ENCODE measurements at regions not wholly inside any gene's neighbourhood (a gene's known extent, or its start where the extent isn't known, plus 50 kb on each side); places are given as distances from the start of the nearest gene placed in this dataset.
"Not testable (repeated sequence)": the region's sequence is repeated elsewhere in the genome, so short reads cannot be mapped to it uniquely, and the experiment has no call there.

DNA sequence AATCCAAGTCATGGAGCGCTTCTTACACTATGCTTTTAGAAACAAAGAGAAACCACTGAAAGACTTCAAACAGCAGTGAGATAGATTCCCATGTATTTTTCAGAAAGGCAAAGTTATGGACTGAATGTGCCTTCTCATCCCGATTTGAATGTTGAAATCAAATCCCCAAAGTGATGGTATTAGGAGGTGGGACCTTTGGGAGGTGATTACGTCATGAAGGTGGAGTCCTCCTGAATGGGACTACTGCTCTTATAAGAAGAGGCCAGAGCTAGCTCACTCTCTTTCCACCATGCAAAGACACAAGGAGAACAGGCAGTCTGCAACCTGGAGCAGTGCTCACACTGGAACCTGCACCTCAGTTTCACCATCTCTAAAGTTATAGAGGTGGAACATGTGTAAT lies 1279.8 kb downstream of the GATA3 start:
- Histone ChIP-seq H3K4ac (ENCODE audit: low read depth, low read length) (no peak overlapping the region), H3K9me3 (ENCODE audit: insufficient read depth, low read depth, low read length) (no peaks in the 10 kb centered on the region), H3K4me1 (ENCODE audit: control insufficient read depth in 1 of 2, insufficient read depth in 2 of 2, low read length in 2 of 2) (no peaks in the 10 kb centered on the region), H3K23ac (ENCODE audit: low read length) (no peak overlapping the region), H2BK120ac (ENCODE audit: insufficient read depth, low read length, poor library complexity) (no peak overlapping the region), H3K9ac (ENCODE audit: low read length) (no peak overlapping the region), H3K79me2 (ENCODE audit: control insufficient read depth, insufficient read depth, low read length, poor library complexity) (no peaks in the 10 kb centered on the region), H4K91ac (ENCODE audit: low read depth, low read length) (no peak overlapping the region), H3K27ac (ENCODE audit: low read depth, low read length) (no peak overlapping the region), H3K27me3 (ENCODE audit: insufficient read depth, low read length) (no peaks in the 10 kb centered on the region), H3K4me2 (ENCODE audit: low read length) (no peak overlapping the region), H3K79me1 (ENCODE audit: low read length) (no peaks in the 10 kb centered on the region), H4K12ac (ENCODE audit: low read depth, low read length) (no peak overlapping the region), H2AK5ac (ENCODE audit: low read length) (no peak overlapping the region), H3K14ac (ENCODE audit: low read length) (no peak overlapping the region), H3K18ac (ENCODE audit: low read length) (no peak overlapping the region), H3K4me3 (ENCODE audit: low read depth, low read length) (no peak overlapping the region), H2BK5ac (ENCODE audit: low read depth, low read length, poor library complexity) (no peak overlapping the region), H3K36me3 (ENCODE audit: control insufficient read depth in 1 of 2, insufficient read depth in 2 of 2, low read length in 2 of 2) (no peaks in the 10 kb centered on the region), H2BK12ac (ENCODE audit: low read length) (no peak overlapping the region), H4K8ac (ENCODE audit: low read depth, low read length) (no peak overlapping the region), H2AFZ (ENCODE audit: insufficient read depth, low read length, poor library complexity) (no peak overlapping the region)
- no CpG with 5 or more reads among the region's 3 CpGs for WGBS (ENCODE audit: extremely low coverage, insufficient coverage, insufficient read length)
- no peak for DNase-seq

DNA sequence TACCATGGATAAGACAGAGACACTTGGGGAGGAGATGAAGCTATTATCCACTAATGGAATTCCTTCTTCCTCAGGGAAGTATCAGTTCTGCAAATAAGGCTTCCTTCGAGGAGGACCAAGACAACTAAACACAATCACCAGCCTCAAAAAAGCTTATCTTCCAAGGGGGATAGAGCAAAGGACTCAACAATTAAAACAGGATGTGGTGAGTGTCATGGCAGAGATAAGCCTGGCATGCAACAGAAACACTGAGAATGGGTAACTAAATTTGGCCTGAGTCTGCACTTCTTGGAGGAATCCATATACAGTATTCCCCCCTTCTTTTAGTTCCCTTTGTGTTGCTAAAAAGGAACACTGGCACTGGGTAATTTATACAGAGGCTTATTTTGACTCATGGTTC lies 1285.2 kb downstream of the GATA3 start:
- Histone ChIP-seq H3K14ac (ENCODE audit: low read length) (no peak overlapping the region), H2BK12ac (ENCODE audit: low read length) (no peak overlapping the region), H3K9ac (ENCODE audit: low read length) (no peak overlapping the region), H2BK120ac (ENCODE audit: insufficient read depth, low read length, poor library complexity) (no peak overlapping the region), H4K12ac (ENCODE audit: low read depth, low read length) (no peak overlapping the region), H3K18ac (ENCODE audit: low read length) (no peak overlapping the region), H2BK5ac (ENCODE audit: low read depth, low read length, poor library complexity) (no peak overlapping the region), H3K23ac (ENCODE audit: low read length) (no peak overlapping the region), H3K4me2 (ENCODE audit: low read length) (no peak overlapping the region), H3K4ac (ENCODE audit: low read depth, low read length) (no peak overlapping the region), H3K9me3 (ENCODE audit: insufficient read depth, low read depth, low read length) (no peaks in the 10 kb centered on the region), H3K27ac (ENCODE audit: low read depth, low read length) (no peak overlapping the region), H3K4me1 (ENCODE audit: control insufficient read depth in 1 of 2, insufficient read depth in 2 of 2, low read length in 2 of 2) (no peaks in the 10 kb centered on the region), H4K8ac (ENCODE audit: low read depth, low read length) (no peak overlapping the region), H4K91ac (ENCODE audit: low read depth, low read length) (no peak overlapping the region), H3K79me2 (ENCODE audit: control insufficient read depth, insufficient read depth, low read length, poor library complexity) (no peaks in the 10 kb centered on the region), H3K4me3 (ENCODE audit: low read depth, low read length) (no peak overlapping the region), H3K27me3 (ENCODE audit: insufficient read depth, low read length) (no peaks in the 10 kb centered on the region), H2AK5ac (ENCODE audit: low read length) (no peak overlapping the region), H3K79me1 (ENCODE audit: low read length) (no peaks in the 10 kb centered on the region), H2AFZ (ENCODE audit: insufficient read depth, low read length, poor library complexity) (no peak overlapping the region), H3K36me3 (ENCODE audit: control insufficient read depth in 1 of 2, insufficient read depth in 2 of 2, low read length in 2 of 2) (no peaks in the 10 kb centered on the region)
- no CpG with 5 or more reads among the region's 1 CpG for WGBS (ENCODE audit: extremely low coverage, insufficient coverage, insufficient read length)
- DNase-seq: no peak

DNA sequence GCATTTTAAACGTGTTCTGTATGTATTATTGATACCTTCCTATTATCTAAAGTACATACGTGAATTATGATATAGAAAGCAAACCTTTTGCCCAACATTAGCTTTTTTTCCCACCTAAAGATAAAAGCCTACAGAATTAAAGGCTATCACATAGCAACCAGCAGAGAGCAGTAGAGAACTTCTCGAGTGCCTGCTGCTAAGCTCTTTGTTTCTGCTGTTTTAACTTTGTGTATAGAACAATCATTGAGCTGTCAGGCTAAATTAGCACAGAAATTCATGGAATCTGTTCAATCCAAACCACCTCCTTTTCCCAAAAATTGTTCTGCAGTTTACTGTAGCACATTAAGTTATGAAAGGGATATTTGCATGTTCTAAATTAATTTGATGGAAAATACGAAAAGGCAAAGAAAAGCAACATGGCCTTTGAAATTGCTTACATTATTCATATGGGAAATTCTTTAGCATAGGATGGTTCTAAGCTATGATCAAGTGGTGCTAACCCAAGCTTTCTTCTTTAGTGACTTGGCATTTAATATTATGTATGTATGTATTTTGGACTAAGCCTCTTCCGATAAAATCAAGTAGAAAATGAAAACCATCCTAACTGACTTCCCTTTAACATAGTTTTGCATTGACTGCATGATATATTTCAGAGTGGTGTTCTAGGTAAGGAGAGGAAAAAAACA lies 1288.5 kb downstream of the GATA3 start:
- Histone ChIP-seq H3K79me1 (ENCODE audit: low read length) (no peaks in the 10 kb centered on the region), H4K8ac (ENCODE audit: low read depth, low read length) (no peak overlapping the region), H3K79me2 (ENCODE audit: control insufficient read depth, insufficient read depth, low read length, poor library complexity) (no peaks in the 10 kb centered on the region), H3K9ac (ENCODE audit: low read length) (no peak overlapping the region), H2BK12ac (ENCODE audit: low read length) (no peak overlapping the region), H3K4ac (ENCODE audit: low read depth, low read length) (no peak overlapping the region), H3K4me3 (ENCODE audit: low read depth, low read length) (no peak overlapping the region), H3K14ac (ENCODE audit: low read length) (no peak overlapping the region), H2BK120ac (ENCODE audit: insufficient read depth, low read length, poor library complexity) (no peak overlapping the region), H3K4me1 (ENCODE audit: control insufficient read depth in 1 of 2, insufficient read depth in 2 of 2, low read length in 2 of 2) (no peaks in the 10 kb centered on the region), H4K91ac (ENCODE audit: low read depth, low read length) (no peak overlapping the region), H3K27me3 (ENCODE audit: insufficient read depth, low read length) (no peaks in the 10 kb centered on the region), H3K23ac (ENCODE audit: low read length) (no peak overlapping the region), H3K18ac (ENCODE audit: low read length) (no peak overlapping the region), H3K36me3 (ENCODE audit: control insufficient read depth in 1 of 2, insufficient read depth in 2 of 2, low read length in 2 of 2) (no peaks in the 10 kb centered on the region), H4K12ac (ENCODE audit: low read depth, low read length) (no peak overlapping the region), H3K27ac (ENCODE audit: low read depth, low read length) (no peak overlapping the region), H3K9me3 (ENCODE audit: insufficient read depth, low read depth, low read length) (no peaks in the 10 kb centered on the region), H3K4me2 (ENCODE audit: low read length) (no peak overlapping the region), H2AK5ac (ENCODE audit: low read length) (no peak overlapping the region), H2BK5ac (ENCODE audit: low read depth, low read length, poor library complexity) (no peak overlapping the region), H2AFZ (ENCODE audit: insufficient read depth, low read length, poor library complexity) (no peak overlapping the region)
- WGBS (ENCODE audit: extremely low coverage, insufficient coverage, insufficient read length): no CpG with 5 or more reads among the region's 5 CpGs
- peak in 1 of 2 donors; percentile 67 for DNase-seq

DNA sequence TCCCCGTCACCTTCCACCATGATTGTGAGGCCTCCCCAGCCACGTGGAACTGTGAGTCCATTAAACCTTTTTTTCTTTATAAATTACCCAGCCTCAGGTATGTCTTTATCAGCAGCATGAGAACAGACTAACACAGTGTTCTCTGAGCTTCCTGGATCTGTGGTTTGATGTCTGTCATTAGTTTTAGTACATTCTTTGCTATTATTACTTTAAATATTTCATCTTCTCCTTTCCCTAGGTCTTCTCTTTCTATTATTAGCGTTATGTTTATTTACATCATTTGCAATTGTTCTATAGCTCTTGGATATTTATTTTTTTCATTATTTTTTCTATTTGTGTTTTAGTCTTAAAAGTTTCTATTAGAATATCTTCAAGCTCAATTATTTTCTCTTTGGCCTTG lies 1293.4 kb downstream of the GATA3 start:
- not testable (repeated sequence) for H3K4me3 ChIP-seq (ENCODE audit: low read depth, low read length); H3K4me1 ChIP-seq (ENCODE audit: control insufficient read depth in 1 of 2, insufficient read depth in 2 of 2, low read length in 2 of 2); H3K79me1 ChIP-seq (ENCODE audit: low read length); H2BK12ac ChIP-seq (ENCODE audit: low read length); H2AK5ac ChIP-seq (ENCODE audit: low read length); H3K4me2 ChIP-seq (ENCODE audit: low read length); H3K79me2 ChIP-seq (ENCODE audit: control insufficient read depth, insufficient read depth, low read length, poor library complexity); H2BK120ac ChIP-seq (ENCODE audit: insufficient read depth, low read length, poor library complexity); H2BK5ac ChIP-seq (ENCODE audit: low read depth, low read length, poor library complexity); H3K23ac ChIP-seq (ENCODE audit: low read length); H2AFZ ChIP-seq (ENCODE audit: insufficient read depth, low read length, poor library complexity); H3K27ac ChIP-seq (ENCODE audit: low read depth, low read length); H4K12ac ChIP-seq (ENCODE audit: low read depth, low read length); H3K36me3 ChIP-seq (ENCODE audit: control insufficient read depth in 1 of 2, insufficient read depth in 2 of 2, low read length in 2 of 2); H3K18ac ChIP-seq (ENCODE audit: low read length); H3K9ac ChIP-seq (ENCODE audit: low read length); H4K8ac ChIP-seq (ENCODE audit: low read depth, low read length); H3K14ac ChIP-seq (ENCODE audit: low read length); DNase-seq; H4K91ac ChIP-seq (ENCODE audit: low read depth, low read length); H3K9me3 ChIP-seq (ENCODE audit: insufficient read depth, low read depth, low read length); H3K4ac ChIP-seq (ENCODE audit: low read depth, low read length); H3K27me3 ChIP-seq (ENCODE audit: insufficient read depth, low read length)
- no CpG with 5 or more reads among the region's 3 CpGs for WGBS (ENCODE audit: extremely low coverage, insufficient coverage, insufficient read length)
